ENCODE measurements at regions not wholly inside any gene's neighbourhood (a gene's known extent, or its start where the extent isn't known, plus 50 kb on each side); places are given as distances from the start of the nearest gene placed in this dataset.

- no peak for TF ChIP-seq CTCF (IDR thresholded peaks at IDR 0.05)
- TF ChIP-seq EP300 (IDR thresholded peaks at IDR 0.05), result no peak
These were observed 53.3 kb upstream of the CADM2 start for GRCh38 chr3:84905556-84905920.
